ENCODE measurements at regions not wholly inside any gene's neighbourhood (a gene's known extent, or its start where the extent isn't known, plus 50 kb on each side); places are given as distances from the start of the nearest gene placed in this dataset.

- Mint-ChIP-seq H3K27me3 (no peaks in the 10 kb centered on the region), H3K4me1 (ENCODE audit: low read depth) (no peaks in the 10 kb centered on the region), H3K4me3 (ENCODE audit: low read depth) (no peak overlapping the region), H3K36me3 (ENCODE audit: insufficient read depth) (no peaks in the 10 kb centered on the region), H3K9me3 (ENCODE audit: low read depth) (no peaks in the 10 kb centered on the region), H3K27ac (no peak overlapping the region)
- no peak for TF ChIP-seq CTCF (IDR thresholded peaks at IDR 0.05; ENCODE audit: unreplicated experiment)
- no peak for DNase-seq (ENCODE audit: low spot score, unreplicated experiment)
Measured at GRCh38 chr4:163857903-163858302, 363.4 kb downstream of the TMA16 start.

GRCh38 chr4:163858515-163858914 lies 364.0 kb downstream of the TMA16 start:
- Mint-ChIP-seq H3K36me3 (ENCODE audit: insufficient read depth) (no peaks in the 10 kb centered on the region), H3K4me1 (ENCODE audit: low read depth) (no peaks in the 10 kb centered on the region), H3K27me3 (no peaks in the 10 kb centered on the region), H3K27ac (no peak overlapping the region), H3K4me3 (ENCODE audit: low read depth) (no peak overlapping the region), H3K9me3 (ENCODE audit: low read depth) (no peaks in the 10 kb centered on the region)
- no peak for TF ChIP-seq CTCF (IDR thresholded peaks at IDR 0.05; ENCODE audit: unreplicated experiment)
- no peak for DNase-seq (ENCODE audit: low spot score, unreplicated experiment)

DNA sequence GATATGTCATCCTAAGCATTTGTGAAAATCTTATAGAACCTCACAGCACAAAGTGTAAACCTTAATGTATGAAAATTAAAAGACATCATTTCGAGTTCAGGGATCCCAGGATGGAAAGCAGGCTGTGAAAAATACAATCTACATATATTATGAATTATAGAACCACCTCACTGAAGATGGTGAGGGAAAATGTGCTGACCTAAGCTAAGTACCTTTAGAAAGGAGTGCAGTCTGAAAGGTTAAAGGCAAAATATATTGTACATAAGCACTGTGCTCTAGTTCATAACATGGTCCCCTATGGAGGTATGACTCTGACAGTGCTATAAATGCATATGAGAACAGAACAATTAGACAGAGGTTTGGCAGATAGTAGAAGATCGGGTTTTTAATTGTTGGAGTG lies 368.6 kb downstream of the TMA16 start:
- Mint-ChIP-seq H3K4me3 (ENCODE audit: low read depth) (no peak overlapping the region), H3K27ac (no peak overlapping the region), H3K4me1 (ENCODE audit: low read depth) (no peaks in the 10 kb centered on the region), H3K36me3 (ENCODE audit: insufficient read depth) (no peaks in the 10 kb centered on the region), H3K9me3 (ENCODE audit: low read depth) (no peaks in the 10 kb centered on the region), H3K27me3 (no peaks in the 10 kb centered on the region)
- TF ChIP-seq CTCF (IDR thresholded peaks at IDR 0.05; ENCODE audit: unreplicated experiment), result no peak
- DNase-seq (ENCODE audit: low spot score, unreplicated experiment), result no peak

DNA sequence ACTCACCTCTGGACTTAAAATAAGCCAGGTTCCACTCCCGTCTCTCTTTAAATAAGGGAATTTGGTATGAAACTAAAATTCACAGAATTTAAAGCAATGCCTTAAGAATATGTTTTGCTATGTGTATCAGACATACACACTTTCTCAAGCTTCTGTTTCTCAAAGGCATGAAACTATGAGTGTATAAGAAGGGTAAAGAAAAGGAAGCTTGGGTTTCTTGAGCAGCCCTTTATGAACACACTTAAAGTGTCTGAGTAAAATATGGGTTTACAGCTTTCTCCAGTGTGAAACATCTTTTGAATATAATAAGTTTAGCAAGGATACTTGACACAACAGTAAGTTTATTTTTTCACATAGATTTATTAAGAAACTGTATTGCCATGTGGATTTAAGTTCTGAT lies 370.5 kb downstream of the TMA16 start:
- no peaks in the 10 kb centered on the region for H3K27me3 Mint-ChIP-seq

DNA sequence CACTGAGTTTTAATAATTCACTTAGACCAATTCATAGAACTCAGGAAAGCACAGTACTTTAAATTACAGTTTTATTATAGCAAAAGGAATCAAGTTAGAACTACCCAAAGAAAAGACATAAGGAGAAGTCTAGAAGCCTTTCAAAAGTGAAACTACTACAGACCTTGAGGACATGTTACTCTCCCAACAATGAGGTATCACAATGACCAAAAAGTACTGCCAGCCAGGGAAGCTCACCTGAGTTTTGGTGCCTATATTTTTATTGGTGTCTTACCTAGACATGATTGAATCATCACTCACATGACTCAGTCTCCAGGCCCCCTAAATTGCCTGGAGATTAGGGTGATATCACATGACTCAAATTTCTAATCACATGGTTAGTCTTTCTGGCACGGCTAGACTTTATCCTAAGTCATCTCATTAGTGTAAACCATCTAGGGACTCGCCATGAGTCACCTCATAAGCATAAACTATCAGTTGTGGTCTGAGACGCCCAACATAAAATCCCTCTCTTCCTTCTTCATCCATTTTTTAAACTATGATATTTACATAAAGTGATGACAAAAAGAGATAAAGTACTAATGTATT lies 372.3 kb downstream of the TMA16 start:
- no peaks in the 10 kb centered on the region for H3K27me3 Mint-ChIP-seq
- no peak overlapping the region for H3K4me3 Mint-ChIP-seq (ENCODE audit: low read depth)
- TF ChIP-seq CTCF (IDR thresholded peaks at IDR 0.05; ENCODE audit: unreplicated experiment), result no peak
- H3K4me1 Mint-ChIP-seq (ENCODE audit: low read depth), result no peaks in the 10 kb centered on the region
- DNase-seq (ENCODE audit: low spot score, unreplicated experiment), result no peak
- no peaks in the 10 kb centered on the region for H3K9me3 Mint-ChIP-seq (ENCODE audit: low read depth)
- H3K36me3 Mint-ChIP-seq (ENCODE audit: insufficient read depth), result no peaks in the 10 kb centered on the region
- no peak overlapping the region for H3K27ac Mint-ChIP-seq

More for the DNA sequence above, 370.5 kb downstream of the TMA16 start:
- Mint-ChIP-seq H3K4me3 (ENCODE audit: low read depth) (no peak overlapping the region), H3K4me1 (ENCODE audit: low read depth) (no peaks in the 10 kb centered on the region), H3K36me3 (ENCODE audit: insufficient read depth) (no peaks in the 10 kb centered on the region), H3K27ac (no peak overlapping the region), H3K9me3 (ENCODE audit: low read depth) (no peaks in the 10 kb centered on the region)
- DNase-seq (ENCODE audit: low spot score, unreplicated experiment), result no peak
- TF ChIP-seq CTCF (IDR thresholded peaks at IDR 0.05; ENCODE audit: unreplicated experiment), result no peak
